Neutrophil (primary cell): ENCODE measurements at regions not wholly inside any gene's neighbourhood (a gene's known extent, or its start where the extent isn't known, plus 50 kb on each side); places are given as distances from the start of the nearest gene placed in this dataset.

Source experiments
- H3K27ac ChIP-seq: fragments of 200-600 bp; sonication (generic); 2 replicates; pipeline ENCODE4 v1.5.1; 2016; ENCODE audit warnings: mild to moderate bottlenecking, moderate library complexity
- H3K27me3 ChIP-seq: fragments of 200-600 bp; sonication (generic); 2 replicates; pipeline ENCODE4 v1.6.0; 2016; ENCODE audit warnings: mild to moderate bottlenecking
- H3K36me3 ChIP-seq: fragments of 200-600 bp; sonication (generic); 2 replicates; pipeline ENCODE4 v1.5.1; 2017
- H3K4me1 ChIP-seq, 2 experiments: fragments of 200-600 bp in 1 of 2; sonication (generic) in 1 of 2; 1 replicate in 1 of 2; 2 replicates in 1 of 2; pipeline versions ENCODE4 v1.5.1 to v1.6.1; 2013 to 2016; ENCODE audit warnings: low read depth in 1 of 2, low read length in 1 of 2, mild to moderate bottlenecking in 1 of 2, moderate library complexity in 1 of 2; ENCODE audit not compliant: control insufficient read depth in 1 of 2, insufficient read depth in 1 of 2
- H3K4me3 ChIP-seq, 2 experiments: fragments of 200-600 bp in 1 of 2; sonication (generic) in 1 of 2; 1 replicate in 1 of 2; 2 replicates in 1 of 2; pipeline ENCODE4 v1.5.1; 2013 to 2016; ENCODE audit warnings: low read depth in 1 of 2, low read length in 1 of 2, mild to moderate bottlenecking in 1 of 2, moderate library complexity in 1 of 2
- H3K9me3 ChIP-seq: fragments of 200-600 bp; sonication (generic); 2 replicates; pipeline ENCODE4 v1.5.1; 2016
- CTCF ChIP-seq: fragments of 200-600 bp; sonication (generic); IDR thresholded peaks from 2 replicates; pipeline ENCODE4 v1.5.1; 2016; ENCODE audit warnings: antibody characterized with exemption

GRCh38 chr17:68792042-68792685, 163.0 kb downstream of the ABCA8 start:
- H3K27me3 ChIP-seq, result no peaks in the 10 kb centered on the region
- no peak overlapping the region for H3K27ac ChIP-seq
- H3K4me1 ChIP-seq, result peaks cover 3 to 14% of the 10 kb centered on the region in 2 experiments
- no peaks in the 10 kb centered on the region for H3K36me3 ChIP-seq
- H3K4me3 ChIP-seq, result no peak overlapping the region
- no peak for TF ChIP-seq CTCF
- H3K9me3 ChIP-seq, result no peaks in the 10 kb centered on the region

DNA sequence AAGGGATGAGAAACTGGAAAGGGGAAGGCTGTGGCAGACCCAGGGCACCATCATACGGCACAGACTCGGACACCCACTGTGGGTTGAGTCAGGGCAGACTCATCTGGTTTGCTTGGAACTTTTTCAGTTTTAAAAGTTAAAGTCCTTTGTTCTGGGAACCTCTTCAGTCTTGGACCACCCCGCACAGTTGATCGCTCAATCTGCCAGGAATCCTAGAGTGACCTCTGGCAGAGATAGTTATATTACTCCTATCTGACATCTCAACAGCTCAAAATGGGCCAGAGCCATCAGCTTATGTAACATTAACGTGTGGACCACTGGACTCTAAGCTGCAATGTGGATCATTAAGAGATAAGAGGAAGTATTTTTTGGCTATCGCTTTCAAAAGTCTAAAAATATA, 164.3 kb downstream of the ABCA8 start:
- Histone ChIP-seq H3K27ac (no peak overlapping the region), H3K36me3 (no peaks in the 10 kb centered on the region), H3K9me3 (no peaks in the 10 kb centered on the region), H3K4me1 (peaks cover 3 to 14% of the 10 kb centered on the region in 2 experiments), H3K27me3 (no peaks in the 10 kb centered on the region), H3K4me3 (no peak overlapping the region)
- TF ChIP-seq CTCF, result no peak

DNA sequence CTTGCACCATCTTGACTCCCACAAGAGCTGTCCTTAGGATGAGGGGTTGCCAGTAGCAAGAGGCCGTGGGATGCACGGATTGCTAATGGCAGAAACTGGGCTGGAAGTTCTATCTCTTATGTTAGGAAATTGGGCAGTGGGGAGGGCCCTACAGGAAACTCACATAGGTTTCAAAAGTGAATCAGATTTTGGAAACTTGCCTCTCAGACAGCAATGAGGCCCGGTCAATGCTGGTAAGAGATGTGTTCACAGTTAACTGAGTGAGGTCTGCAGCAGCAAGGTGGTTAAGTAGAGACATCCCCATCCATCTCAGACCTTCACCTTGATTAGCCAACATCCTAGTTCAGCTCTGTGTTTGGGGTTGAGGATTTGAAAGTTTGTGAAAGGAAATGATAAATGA, 164.7 kb downstream of the ABCA8 start:
- no peak overlapping the region for H3K27ac ChIP-seq
- H3K4me3 ChIP-seq, result no peak overlapping the region
- no peak for TF ChIP-seq CTCF
- H3K9me3 ChIP-seq, result no peaks in the 10 kb centered on the region
- H3K4me1 ChIP-seq, result peaks cover 3 to 14% of the 10 kb centered on the region in 2 experiments
- H3K36me3 ChIP-seq, result no peaks in the 10 kb centered on the region
- H3K27me3 ChIP-seq, result no peaks in the 10 kb centered on the region

GRCh38 chr17:68789203-68789962, 165.8 kb downstream of the ABCA8 start:
- Histone ChIP-seq H3K4me3 (no peak overlapping the region), H3K27me3 (no peaks in the 10 kb centered on the region), H3K9me3 (no peaks in the 10 kb centered on the region), H3K4me1 (peaks cover 0 to 5% of the 10 kb centered on the region in 2 experiments), H3K36me3 (no peaks in the 10 kb centered on the region), H3K27ac (no peak overlapping the region)
- no peak for TF ChIP-seq CTCF

DNA sequence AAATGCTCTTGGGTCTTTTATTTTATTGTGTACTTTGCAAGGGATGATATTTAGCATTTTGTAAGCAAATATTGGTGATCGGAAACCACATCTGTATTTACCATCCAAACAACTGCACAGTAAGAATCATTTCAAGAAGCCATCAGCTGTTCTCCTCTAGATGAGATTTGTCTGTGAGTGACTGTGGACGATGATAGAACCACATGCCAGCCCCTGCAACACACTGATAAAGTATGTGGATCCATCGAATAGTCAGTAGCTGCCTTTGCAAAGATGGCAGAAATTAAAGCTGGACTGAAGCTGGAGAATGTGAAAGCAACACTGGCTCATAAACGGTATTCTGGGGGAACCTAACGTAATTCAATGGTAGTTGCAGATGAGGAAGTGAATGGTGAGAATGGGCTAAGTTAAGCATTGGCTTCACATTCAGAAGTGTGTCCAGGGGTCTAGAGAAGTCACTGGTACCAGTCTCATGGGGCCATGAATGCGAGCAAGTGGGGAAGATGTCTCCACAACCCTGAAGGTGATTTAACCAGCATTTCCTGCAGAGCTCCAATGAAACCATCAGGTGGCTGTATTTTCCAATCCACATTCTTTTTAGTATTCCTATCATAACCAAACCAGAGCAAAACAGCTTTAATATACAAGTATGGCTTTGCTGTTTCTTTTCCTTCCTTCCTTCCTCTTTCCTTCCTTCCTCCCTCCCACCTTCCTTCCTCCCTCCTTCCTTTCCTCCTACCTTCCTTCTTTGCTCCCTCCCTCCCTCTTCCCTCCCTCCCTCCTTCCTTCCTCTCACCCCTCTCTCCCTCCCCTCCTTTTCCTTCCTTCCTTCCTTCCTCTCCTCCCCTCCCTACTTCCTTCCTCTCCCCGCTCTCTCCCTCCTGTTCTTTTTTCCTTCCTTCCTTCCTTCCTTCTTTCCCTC, 169.4 kb downstream of the ABCA8 start:
- H3K4me3 ChIP-seq, result no peak overlapping the region

More for the DNA sequence above, 169.4 kb downstream of the ABCA8 start:
- H3K9me3 ChIP-seq, result no peaks in the 10 kb centered on the region
- no peak for TF ChIP-seq CTCF
- no peaks in the 10 kb centered on the region for H3K27me3 ChIP-seq
- no peaks in the 10 kb centered on the region for H3K4me1 ChIP-seq
- no peak overlapping the region for H3K27ac ChIP-seq
- H3K36me3 ChIP-seq, result no peaks in the 10 kb centered on the region
